GM12891 (cell line): ENCODE measurements at regions not wholly inside any gene's neighbourhood (a gene's known extent, or its start where the extent isn't known, plus 50 kb on each side); places are given as distances from the start of the nearest gene placed in this dataset.

Source experiments
- PAX5 ChIP-seq: IDR thresholded peaks from 2 replicates; pipeline ENCODE4 v1.6.1; 2011; ENCODE audit warnings: low read length, moderate library complexity, mild to moderate bottlenecking; ENCODE audit not compliant: insufficient read depth, severe bottlenecking
- POLR2A ChIP-seq: IDR thresholded peaks from 2 replicates; pipeline ENCODE4 v1.6.1; 2011; ENCODE audit warnings: low read depth, low read length, control low read depth
- POLR2AphosphoS5 ChIP-seq: IDR thresholded peaks from 2 replicates; pipeline ENCODE4 v1.6.1; 2011; ENCODE audit warnings: low read depth, low read length, control low read depth
- SPI1 ChIP-seq: IDR thresholded peaks from 2 replicates; pipeline ENCODE4 v1.6.1; 2011; ENCODE audit warnings: low read depth, low read length, control low read depth
- TAF1 ChIP-seq: IDR thresholded peaks from 2 replicates; pipeline ENCODE4 v1.6.1; 2011; ENCODE audit warnings: low read depth, low read length, control low read depth

- TF ChIP-seq POLR2A (no peak), POLR2AphosphoS5 (no peak), PAX5 (no peak), SPI1 (no peak), TAF1 (no peak)
Observed at GRCh38 chr5:3123763-3124157, 372.3 kb upstream of the IRX2 start.
